Neutrophil (primary cell): ENCODE measurements at regions not wholly inside any gene's neighbourhood (a gene's known extent, or its start where the extent isn't known, plus 50 kb on each side); places are given as distances from the start of the nearest gene placed in this dataset.

Source experiments
- H3K27ac ChIP-seq: fragments of 200-600 bp; sonication (generic); 2 replicates; pipeline ENCODE4 v1.5.1; 2016; ENCODE audit warnings: mild to moderate bottlenecking, moderate library complexity
- H3K27me3 ChIP-seq: fragments of 200-600 bp; sonication (generic); 2 replicates; pipeline ENCODE4 v1.6.0; 2016; ENCODE audit warnings: mild to moderate bottlenecking
- H3K36me3 ChIP-seq: fragments of 200-600 bp; sonication (generic); 2 replicates; pipeline ENCODE4 v1.5.1; 2017
- H3K4me1 ChIP-seq, 2 experiments: fragments of 200-600 bp in 1 of 2; sonication (generic) in 1 of 2; 1 replicate in 1 of 2; 2 replicates in 1 of 2; pipeline versions ENCODE4 v1.5.1 to v1.6.1; 2013 to 2016; ENCODE audit warnings: low read depth in 1 of 2, low read length in 1 of 2, mild to moderate bottlenecking in 1 of 2, moderate library complexity in 1 of 2; ENCODE audit not compliant: control insufficient read depth in 1 of 2, insufficient read depth in 1 of 2
- H3K4me3 ChIP-seq, 2 experiments: fragments of 200-600 bp in 1 of 2; sonication (generic) in 1 of 2; 1 replicate in 1 of 2; 2 replicates in 1 of 2; pipeline ENCODE4 v1.5.1; 2013 to 2016; ENCODE audit warnings: low read depth in 1 of 2, low read length in 1 of 2, mild to moderate bottlenecking in 1 of 2, moderate library complexity in 1 of 2
- H3K9me3 ChIP-seq: fragments of 200-600 bp; sonication (generic); 2 replicates; pipeline ENCODE4 v1.5.1; 2016
- CTCF ChIP-seq: fragments of 200-600 bp; sonication (generic); IDR thresholded peaks from 2 replicates; pipeline ENCODE4 v1.5.1; 2016; ENCODE audit warnings: antibody characterized with exemption

- peaks cover 3% of the 10 kb centered on the region for H3K27me3 ChIP-seq
- no peak overlapping the region for H3K4me3 ChIP-seq
- H3K36me3 ChIP-seq: no peaks in the 10 kb centered on the region
- no peaks in the 10 kb centered on the region for H3K9me3 ChIP-seq
- H3K27ac ChIP-seq: no peak overlapping the region
- no peak for TF ChIP-seq CTCF
- peaks cover 0 to 4% of the 10 kb centered on the region in 2 experiments for H3K4me1 ChIP-seq
Measured at GRCh38 chr2:121887513-121888188, 132.2 kb downstream of the TSN start.

GRCh38 chr2:121888189-121888557 is 132.7 kb downstream of the TSN start:
- H3K9me3 ChIP-seq: no peaks in the 10 kb centered on the region
- H3K27me3 ChIP-seq: peaks cover 3% of the 10 kb centered on the region
- no peak for TF ChIP-seq CTCF
- H3K36me3 ChIP-seq: no peaks in the 10 kb centered on the region
- H3K4me3 ChIP-seq: no peak overlapping the region
- no peak overlapping the region for H3K27ac ChIP-seq
- peaks cover 0 to 4% of the 10 kb centered on the region in 2 experiments for H3K4me1 ChIP-seq

GRCh38 chr2:121890041-121890440 is 134.6 kb downstream of the TSN start:
- peaks cover 0 to 4% of the 10 kb centered on the region in 2 experiments for H3K4me1 ChIP-seq
- no peak overlapping the region for H3K27ac ChIP-seq
- H3K9me3 ChIP-seq: no peaks in the 10 kb centered on the region
- no peaks in the 10 kb centered on the region for H3K27me3 ChIP-seq
- TF ChIP-seq CTCF: no peak
- H3K36me3 ChIP-seq: no peaks in the 10 kb centered on the region
- no peak overlapping the region for H3K4me3 ChIP-seq

- H3K4me3 ChIP-seq: no peak overlapping the region
- H3K27me3 ChIP-seq: no peaks in the 10 kb centered on the region
- no peaks in the 10 kb centered on the region for H3K4me1 ChIP-seq
- TF ChIP-seq CTCF: no peak
- no peak overlapping the region for H3K27ac ChIP-seq
- H3K36me3 ChIP-seq: no peaks in the 10 kb centered on the region
- no peaks in the 10 kb centered on the region for H3K9me3 ChIP-seq
Measured at GRCh38 chr2:121895723-121896571, 140.5 kb downstream of the TSN start.

- no peak for TF ChIP-seq CTCF
- Histone ChIP-seq H3K9me3 (no peaks in the 10 kb centered on the region), H3K27me3 (no peaks in the 10 kb centered on the region), H3K4me1 (no peaks in the 10 kb centered on the region), H3K36me3 (no peaks in the 10 kb centered on the region), H3K27ac (no peak overlapping the region), H3K4me3 (no peak overlapping the region)
Measured at GRCh38 chr2:121897335-121897970, 142.0 kb downstream of the TSN start.
